Endodermal cell (in vitro differentiated cells): ENCODE measurements at regions not wholly inside any gene's neighbourhood (a gene's known extent, or its start where the extent isn't known, plus 50 kb on each side); places are given as distances from the start of the nearest gene placed in this dataset.

Source experiments
- DNase-seq: peaks from one replicate; pipeline ENCODE4 v3.0.0-alpha.2; 2017
- H3K27ac ChIP-seq: 2 replicates; pipeline ENCODE4 v1.5.1; 2013; ENCODE audit warnings: mild to moderate bottlenecking, low read depth, low read length, moderate library complexity
- H3K27me3 ChIP-seq: 2 replicates; pipeline ENCODE4 v1.6.1; 2013; ENCODE audit warnings: mild to moderate bottlenecking, low read length, moderate library complexity; ENCODE audit not compliant: insufficient read depth, control insufficient read depth, poor library complexity, severe bottlenecking
- H3K36me3 ChIP-seq: 2 replicates; pipeline ENCODE4 v1.7.0; 2013; ENCODE audit warnings: mild to moderate bottlenecking, low read length, moderate library complexity; ENCODE audit not compliant: control insufficient read depth, insufficient read depth
- H3K4me1 ChIP-seq: one replicate; pipeline ENCODE4 v1.7.0; 2013; ENCODE audit warnings: low read length; ENCODE audit not compliant: control insufficient read depth, insufficient read depth
- H3K4me3 ChIP-seq: 2 replicates; pipeline ENCODE4 v1.5.1; 2013; ENCODE audit warnings: mild to moderate bottlenecking, low read length, moderate library complexity
- H3K9ac ChIP-seq: 2 replicates; pipeline ENCODE4 v1.6.1; 2013; ENCODE audit warnings: mild to moderate bottlenecking, low read length, moderate library complexity; ENCODE audit not compliant: poor library complexity, severe bottlenecking; ENCODE audit errors: extremely low read depth
- H3K9me3 ChIP-seq: 2 replicates; pipeline ENCODE4 v1.6.1; 2013; ENCODE audit warnings: mild to moderate bottlenecking, low read length, moderate library complexity; ENCODE audit not compliant: control insufficient read depth
- H3K27ac Mint-ChIP-seq: 2 replicates; pipeline ENCODE4 v1.8.0; 2020; ENCODE audit warnings: mixed read lengths
- H3K27me3 Mint-ChIP-seq: 2 replicates; pipeline ENCODE4 v1.8.0; 2021; ENCODE audit warnings: mild to moderate bottlenecking, mixed read lengths; ENCODE audit not compliant: insufficient read depth
- H3K36me3 Mint-ChIP-seq: 2 replicates; pipeline ENCODE4 v1.8.0; 2020; ENCODE audit warnings: low read depth, mixed read lengths
- H3K4me1 Mint-ChIP-seq: 2 replicates; pipeline ENCODE4 v1.8.0; 2020; ENCODE audit warnings: mixed read lengths
- H3K4me3 Mint-ChIP-seq: 2 replicates; pipeline ENCODE4 v1.8.0; 2020; ENCODE audit warnings: mild to moderate bottlenecking, moderate library complexity, mixed read lengths
- H3K9me3 Mint-ChIP-seq: 2 replicates; pipeline ENCODE4 v1.8.0; 2020; ENCODE audit warnings: mild to moderate bottlenecking, mixed read lengths
- CTCF ChIP-seq: fragments of 200-600 bp; sonication (generic); conservative IDR thresholded peaks from 2 replicates; pipeline ENCODE4 v1.5.0; 2021; ENCODE audit warnings: antibody characterized with exemption, mild to moderate bottlenecking
- WGBS, 2 experiments: methylation state at CpG; one replicate each; pipeline versions ENCODE4 v1.1.5 to v1.1.7; 2013; ENCODE audit warnings: missing lambda C conversion rate in 2 of 2, mixed read lengths in 1 of 2; ENCODE audit not compliant: insufficient coverage in 1 of 2, insufficient read length in 1 of 2; 5-methylcytosine and 5-hydroxymethylcytosine counted together

DNA sequence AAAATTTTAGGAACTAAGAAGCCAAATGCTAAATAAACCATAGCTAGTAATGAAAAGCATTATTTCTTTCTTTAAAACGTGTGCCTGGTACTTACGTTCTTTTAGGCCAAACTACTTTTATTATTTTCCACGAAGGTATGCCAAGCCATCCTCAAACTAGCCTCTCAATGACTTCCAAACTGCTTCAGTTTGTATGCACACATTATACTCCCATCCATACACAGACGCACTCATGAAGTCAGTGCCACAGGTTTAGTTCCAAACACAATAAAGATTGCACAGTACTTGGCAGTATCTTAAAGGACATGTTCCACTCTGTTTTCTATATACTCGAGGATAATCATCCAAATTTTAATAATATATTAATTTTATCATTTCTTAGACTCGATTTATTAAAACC is 609.2 kb upstream of the ZNF385D start:
- no peaks in the 10 kb centered on the region for H3K9me3 ChIP-seq
- no peak for TF ChIP-seq CTCF
- no peaks in the 10 kb centered on the region for H3K27me3 Mint-ChIP-seq
- WGBS, 2 experiments, result 81 to 96% methylated on average over 4 to 6 of the region's 6 CpGs
- H3K36me3 ChIP-seq, result no peaks in the 10 kb centered on the region
- no peak for DNase-seq
- no peak overlapping the region for H3K4me3 Mint-ChIP-seq
- H3K4me3 ChIP-seq, result no peak overlapping the region
- H3K27me3 ChIP-seq, result no peaks in the 10 kb centered on the region
- no peaks in the 10 kb centered on the region for H3K9me3 Mint-ChIP-seq
- H3K27ac ChIP-seq, result no peak overlapping the region
- H3K36me3 Mint-ChIP-seq, result no peaks in the 10 kb centered on the region
- no peak overlapping the region for H3K9ac ChIP-seq
- no peaks in the 10 kb centered on the region for H3K4me1 Mint-ChIP-seq
- H3K4me1 ChIP-seq, result no peaks in the 10 kb centered on the region
- no peak overlapping the region for H3K27ac Mint-ChIP-seq

GRCh38 chr3:22360970-22361369 is 610.0 kb upstream of the ZNF385D start:
- H3K27ac Mint-ChIP-seq, result no peak overlapping the region
- no peak overlapping the region for H3K27ac ChIP-seq
- H3K4me3 Mint-ChIP-seq, result no peak overlapping the region
- no peaks in the 10 kb centered on the region for H3K9me3 Mint-ChIP-seq
- H3K36me3 ChIP-seq, result no peaks in the 10 kb centered on the region
- no peak overlapping the region for H3K4me3 ChIP-seq
- no peaks in the 10 kb centered on the region for H3K4me1 ChIP-seq
- no peak overlapping the region for H3K9ac ChIP-seq
- WGBS, 2 experiments, result 80 to 95% methylated on average over 1 to 2 of the region's 2 CpGs
- no peaks in the 10 kb centered on the region for H3K27me3 Mint-ChIP-seq
- no peaks in the 10 kb centered on the region for H3K36me3 Mint-ChIP-seq
- no peaks in the 10 kb centered on the region for H3K9me3 ChIP-seq
- no peaks in the 10 kb centered on the region for H3K4me1 Mint-ChIP-seq
- no peak for DNase-seq
- no peak for TF ChIP-seq CTCF
- no peaks in the 10 kb centered on the region for H3K27me3 ChIP-seq

GRCh38 chr3:22361521-22361920 is 610.5 kb upstream of the ZNF385D start:
- H3K9me3 ChIP-seq, result no peaks in the 10 kb centered on the region
- H3K4me3 ChIP-seq, result no peak overlapping the region
- DNase-seq, result no peak
- Mint-ChIP-seq H3K27ac (no peak overlapping the region), H3K27me3 (no peaks in the 10 kb centered on the region), H3K36me3 (no peaks in the 10 kb centered on the region), H3K4me3 (no peak overlapping the region), H3K9me3 (no peaks in the 10 kb centered on the region), H3K4me1 (no peaks in the 10 kb centered on the region)
- no peaks in the 10 kb centered on the region for H3K4me1 ChIP-seq
- no peaks in the 10 kb centered on the region for H3K27me3 ChIP-seq
- H3K27ac ChIP-seq, result no peak overlapping the region
- no peak for TF ChIP-seq CTCF
- H3K36me3 ChIP-seq, result no peaks in the 10 kb centered on the region
- 79 to 100% methylated on average over 1 of the region's 1 CpG for WGBS, 2 experiments
- no peak overlapping the region for H3K9ac ChIP-seq
